OCI-LY3 (cell line): ENCODE measurements at regions not wholly inside any gene's neighbourhood (a gene's known extent, or its start where the extent isn't known, plus 50 kb on each side); places are given as distances from the start of the nearest gene placed in this dataset.

Source experiments
- H2AFZ ChIP-seq: fragments of 200-600, 300-600 bp; shearing (Covaris generic); 2 replicates; pipeline ENCODE4 v1.6.0; 2014; ENCODE audit warnings: antibody characterized with exemption, low read depth, low read length
- H3K27ac ChIP-seq: fragments of 200-600, 300-600 bp; sonication (generic); 2 replicates; pipeline ENCODE4 v1.5.1; 2014; ENCODE audit warnings: mild to moderate bottlenecking, low read length, moderate library complexity, mixed read lengths
- H3K27me3 ChIP-seq: fragments of 200-600, 300-600 bp; sonication (generic); 2 replicates; pipeline ENCODE4 v1.6.1; 2014; ENCODE audit warnings: low read depth, low read length, mixed read lengths
- H3K36me3 ChIP-seq: fragments of 200-600, 300-600 bp; sonication (generic); replicated peaks from 2 replicates; pipeline ENCODE3; 2014; ENCODE audit warnings: low read depth, low read length, mixed read lengths
- H3K4me1 ChIP-seq: fragments of 300-600, 200-600 bp; sonication (generic); 2 replicates; pipeline ENCODE4 v1.6.1; 2014; ENCODE audit warnings: low read length, mixed read lengths
- H3K4me2 ChIP-seq: fragments of 200-600, 300-600 bp; sonication (generic); 2 replicates; pipeline ENCODE4 v1.6.1; 2014; ENCODE audit warnings: low read length, mixed read lengths
- H3K4me3 ChIP-seq: fragments of 300-600, 200-600 bp; sonication (generic); 2 replicates; pipeline ENCODE4 v1.5.1; 2014; ENCODE audit warnings: antibody characterized with exemption, mild to moderate bottlenecking, low read length, moderate library complexity
- H3K79me2 ChIP-seq: fragments of 300-600, 200-600 bp; shearing (Covaris generic); 2 replicates; pipeline ENCODE4 v1.6.1; 2014; ENCODE audit warnings: mild to moderate bottlenecking, low read length, mixed read lengths
- H3K9ac ChIP-seq: fragments of 300-600, 200-600 bp; shearing (Covaris generic); 2 replicates; pipeline ENCODE4 v1.6.0; 2014; ENCODE audit warnings: mild to moderate bottlenecking, low read length, moderate library complexity
- H3K9me3 ChIP-seq: fragments of 200-600, 300-600 bp; shearing (Covaris generic); 2 replicates; pipeline ENCODE4 v1.6.1; 2014; ENCODE audit warnings: low read length, mixed read lengths; ENCODE audit not compliant: insufficient read depth
- H4K20me1 ChIP-seq: fragments of 200-600, 300-600 bp; sonication (generic); 2 replicates; pipeline ENCODE4 v1.6.1; 2016; ENCODE audit warnings: low read length, mixed read lengths; ENCODE audit not compliant: insufficient read depth
- EZH2phosphoT487 ChIP-seq: fragments of 200-600 bp; shearing (Covaris generic); IDR thresholded peaks from 2 replicates; pipeline ENCODE4 v1.6.1; 2018; ENCODE audit warnings: antibody characterized with exemption, mixed run types, low read depth
- TF ChIP-seq, protein P1 (sequence below): fragments of 200-600, 300-600 bp; sonication (generic); IDR thresholded peaks from 2 replicates; pipeline ENCODE4 v1.5.1; 2014; ENCODE audit warnings: antibody characterized with exemption, low read length, low read depth

DNA sequence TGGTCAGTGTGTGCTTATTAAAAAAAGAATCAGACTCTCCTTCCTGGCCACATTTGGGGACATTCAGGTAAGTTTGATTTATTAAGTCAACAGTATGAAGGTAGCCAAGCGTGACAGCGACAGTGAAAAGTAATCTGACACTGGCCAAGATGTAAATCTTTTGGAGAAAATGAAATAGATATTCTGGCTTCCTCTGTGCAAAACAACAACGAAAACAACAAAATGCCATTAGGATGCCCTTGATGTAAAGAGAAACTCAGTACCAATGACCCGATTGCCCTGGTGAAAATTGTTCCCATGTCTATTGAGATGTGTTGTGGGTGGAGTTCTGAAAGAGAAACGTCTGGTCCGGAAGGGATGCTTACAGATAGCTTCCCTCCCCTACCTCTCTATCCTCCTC lies 267.8 kb downstream of the MAT2B start:
- TF ChIP-seq EZH2phosphoT487: no peak
- TF ChIP-seq, protein P1, sequence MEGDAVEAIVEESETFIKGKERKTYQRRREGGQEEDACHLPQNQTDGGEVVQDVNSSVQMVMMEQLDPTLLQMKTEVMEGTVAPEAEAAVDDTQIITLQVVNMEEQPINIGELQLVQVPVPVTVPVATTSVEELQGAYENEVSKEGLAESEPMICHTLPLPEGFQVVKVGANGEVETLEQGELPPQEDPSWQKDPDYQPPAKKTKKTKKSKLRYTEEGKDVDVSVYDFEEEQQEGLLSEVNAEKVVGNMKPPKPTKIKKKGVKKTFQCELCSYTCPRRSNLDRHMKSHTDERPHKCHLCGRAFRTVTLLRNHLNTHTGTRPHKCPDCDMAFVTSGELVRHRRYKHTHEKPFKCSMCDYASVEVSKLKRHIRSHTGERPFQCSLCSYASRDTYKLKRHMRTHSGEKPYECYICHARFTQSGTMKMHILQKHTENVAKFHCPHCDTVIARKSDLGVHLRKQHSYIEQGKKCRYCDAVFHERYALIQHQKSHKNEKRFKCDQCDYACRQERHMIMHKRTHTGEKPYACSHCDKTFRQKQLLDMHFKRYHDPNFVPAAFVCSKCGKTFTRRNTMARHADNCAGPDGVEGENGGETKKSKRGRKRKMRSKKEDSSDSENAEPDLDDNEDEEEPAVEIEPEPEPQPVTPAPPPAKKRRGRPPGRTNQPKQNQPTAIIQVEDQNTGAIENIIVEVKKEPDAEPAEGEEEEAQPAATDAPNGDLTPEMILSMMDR: no peak
- no peaks in the 10 kb centered on the region for H3K27me3 ChIP-seq

GRCh38 chr5:163789870-163790269 lies 284.5 kb downstream of the MAT2B start:
- Histone ChIP-seq H3K9me3 (no peaks in the 10 kb centered on the region), H2AFZ (no peak overlapping the region), H3K9ac (no peak overlapping the region), H3K36me3 (no peaks in the 10 kb centered on the region), H3K27me3 (no peaks in the 10 kb centered on the region; the same call in 1 of the 2 replicates), H4K20me1 (no peaks in the 10 kb centered on the region), H3K4me1 (no peaks in the 10 kb centered on the region), H3K79me2 (no peaks in the 10 kb centered on the region), H3K4me2 (no peak overlapping the region), H3K4me3 (no peak overlapping the region), H3K27ac (no peak overlapping the region)
- no peak for TF ChIP-seq EZH2phosphoT487
- TF ChIP-seq, protein P1: no peak

More for the DNA sequence above, 267.8 kb downstream of the MAT2B start:
- Histone ChIP-seq H3K9me3 (no peaks in the 10 kb centered on the region), H3K27ac (no peak overlapping the region), H3K79me2 (no peaks in the 10 kb centered on the region), H4K20me1 (no peaks in the 10 kb centered on the region), H3K4me1 (no peaks in the 10 kb centered on the region), H2AFZ (no peak overlapping the region), H3K4me2 (no peak overlapping the region), H3K36me3 (no peaks in the 10 kb centered on the region), H3K4me3 (no peak overlapping the region), H3K9ac (no peak overlapping the region)

DNA sequence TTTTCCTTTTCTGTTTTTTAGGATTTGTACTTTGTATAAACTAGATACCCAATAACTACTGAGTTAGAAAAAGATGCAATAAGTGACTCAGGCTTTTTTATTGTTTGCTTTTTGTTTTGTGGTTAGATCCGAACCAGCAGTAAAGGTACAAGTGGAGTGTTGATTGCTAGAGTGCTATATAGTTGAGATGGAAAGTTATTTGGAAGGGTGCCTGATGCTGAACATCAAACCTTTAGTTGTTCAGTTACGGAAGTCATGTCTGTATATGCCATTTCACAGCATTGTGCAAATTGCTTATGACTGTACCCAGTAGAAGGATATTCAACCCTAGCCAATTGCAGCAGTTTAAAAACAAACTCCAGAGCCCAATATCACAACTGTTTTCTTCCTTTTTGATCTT lies 285.1 kb downstream of the MAT2B start:
- H3K4me3 ChIP-seq: no peak overlapping the region
- no peaks in the 10 kb centered on the region for H3K9me3 ChIP-seq
- no peak overlapping the region for H3K4me2 ChIP-seq

GRCh38 chr5:163794993-163795392 lies 289.6 kb downstream of the MAT2B start:
- Histone ChIP-seq H3K27me3 (no peaks in the 10 kb centered on the region; the same call in 1 of the 2 replicates), H4K20me1 (no peaks in the 10 kb centered on the region), H3K4me3 (no peak overlapping the region), H3K79me2 (no peaks in the 10 kb centered on the region), H3K27ac (no peak overlapping the region), H3K4me1 (no peaks in the 10 kb centered on the region), H3K9ac (no peak overlapping the region), H3K9me3 (no peaks in the 10 kb centered on the region), H3K4me2 (no peak overlapping the region), H2AFZ (no peak overlapping the region), H3K36me3 (no peaks in the 10 kb centered on the region)
- no peak for TF ChIP-seq EZH2phosphoT487
- TF ChIP-seq, protein P1: no peak

More for the DNA sequence above, 285.1 kb downstream of the MAT2B start:
- no peak for TF ChIP-seq EZH2phosphoT487
- TF ChIP-seq, protein P1: no peak
- Histone ChIP-seq H3K79me2 (no peaks in the 10 kb centered on the region), H3K4me1 (no peaks in the 10 kb centered on the region), H3K36me3 (no peaks in the 10 kb centered on the region), H4K20me1 (no peaks in the 10 kb centered on the region), H3K9ac (no peak overlapping the region), H3K27ac (no peak overlapping the region), H2AFZ (no peak overlapping the region), H3K27me3 (no peaks in the 10 kb centered on the region; the same call in 1 of the 2 replicates)
